Peyer's patch (tissue), 4 donors: ENCODE measurements at regions not wholly inside any gene's neighbourhood (a gene's known extent, or its start where the extent isn't known, plus 50 kb on each side); places are given as distances from the start of the nearest gene placed in this dataset.

Source experiments
- DNase-seq, 3 donors: peaks; one replicate each; pipeline ENCODE4 v3.0.0-alpha.2; 2017 to 2019
- H3K27ac ChIP-seq, 4 donors: fragments of 200-600 bp; sonication (generic); one replicate each; pipeline ENCODE4 v1.5.1; 2016 to 2019
- H3K27me3 ChIP-seq, 2 donors: fragments of 200-600 bp; sonication (generic); one replicate each; pipeline ENCODE4 v1.5.1; 2019
- H3K36me3 ChIP-seq, 3 donors: fragments of 200-600 bp; sonication (generic); one replicate each; pipeline ENCODE4 v1.5.1; 2016 to 2019
- H3K4me1 ChIP-seq, 4 donors: fragments of 200-600 bp; sonication (generic); one replicate each; pipeline ENCODE4 v1.5.1; 2016 to 2019
- H3K4me3 ChIP-seq, 4 donors: fragments of 200-600 bp; sonication (generic); 1 replicate in 3 of 4; 2 replicates in 1 of 4; pipeline ENCODE4 v1.5.1; 2016 to 2019; ENCODE audit warnings: mild to moderate bottlenecking in 1 of 4
- H3K9me3 ChIP-seq, 4 donors: fragments of 200-600 bp; sonication (generic); one replicate each; pipeline ENCODE4 v1.5.1; 2016 to 2019; ENCODE audit warnings: mild to moderate bottlenecking in 1 of 4
- CTCF ChIP-seq, 6 experiments: fragments of 450-650 bp in 4 of 6; fragments of 200-600 bp in 2 of 6; sonication (generic) in 1 of 6; IDR thresholded peaks; one replicate each; pipeline ENCODE4 v1.5.1; 2017 to 2019; ENCODE audit warnings: antibody characterized with exemption in 6 of 6, mild to moderate bottlenecking in 3 of 6, moderate library complexity in 1 of 6
- POLR2A ChIP-seq, 2 donors: fragments of 450-650 bp; IDR thresholded peaks; one replicate each; pipeline ENCODE4 v1.5.1; 2017; ENCODE audit warnings: antibody characterized with exemption in 2 of 2, mild to moderate bottlenecking in 2 of 2, moderate library complexity in 2 of 2

- no peaks in the 10 kb centered on the region for H3K9me3 ChIP-seq
- no peak overlapping the region for H3K27ac ChIP-seq
- H3K4me3 ChIP-seq = no peak overlapping the region
- H3K4me1 ChIP-seq = no peaks in the 10 kb centered on the region
- TF ChIP-seq CTCF (IDR thresholded peaks at IDR 0.05) (no peak), POLR2A (IDR thresholded peaks at IDR 0.05) (no peak)
- DNase-seq = no peak
- H3K36me3 ChIP-seq = no peaks in the 10 kb centered on the region
- H3K27me3 ChIP-seq = no peaks in the 10 kb centered on the region
Measured at GRCh38 chr3:127403795-127404194, 115.9 kb upstream of the PRR20G start.

- H3K36me3 ChIP-seq = no peaks in the 10 kb centered on the region
- H3K4me3 ChIP-seq = no peak overlapping the region
- no peak for TF ChIP-seq CTCF (IDR thresholded peaks at IDR 0.05)
- no peak for TF ChIP-seq POLR2A (IDR thresholded peaks at IDR 0.05)
- H3K27me3 ChIP-seq = no peaks in the 10 kb centered on the region
- H3K4me1 ChIP-seq = no peaks in the 10 kb centered on the region
- H3K9me3 ChIP-seq = no peaks in the 10 kb centered on the region
- no peak overlapping the region for H3K27ac ChIP-seq
- no peak for DNase-seq
Measured at GRCh38 chr3:127399154-127399553, 111.3 kb upstream of the PRR20G start.

- H3K27me3 ChIP-seq = no peaks in the 10 kb centered on the region
- H3K27ac ChIP-seq = no peak overlapping the region
Measured at GRCh38 chr3:127396473-127396872, 108.6 kb upstream of the PRR20G start.

GRCh38 chr3:127395663-127396355, 108.0 kb upstream of the PRR20G start:
- Histone ChIP-seq H3K27me3 (no peaks in the 10 kb centered on the region), H3K36me3 (no peaks in the 10 kb centered on the region), H3K27ac (no peak overlapping the region), H3K4me3 (no peak overlapping the region), H3K4me1 (no peaks in the 10 kb centered on the region), H3K9me3 (no peaks in the 10 kb centered on the region)
- peak in 1 of 3 donors; percentile 28 for DNase-seq
- TF ChIP-seq POLR2A (IDR thresholded peaks at IDR 0.05) (no peak), CTCF (IDR thresholded peaks at IDR 0.05) (no peak)

More at GRCh38 chr3:127396473-127396872, 108.6 kb upstream of the PRR20G start:
- H3K4me3 ChIP-seq = no peak overlapping the region
- DNase-seq = no peak
- no peaks in the 10 kb centered on the region for H3K4me1 ChIP-seq
- no peaks in the 10 kb centered on the region for H3K9me3 ChIP-seq
- no peaks in the 10 kb centered on the region for H3K36me3 ChIP-seq
- TF ChIP-seq CTCF (IDR thresholded peaks at IDR 0.05) (no peak), POLR2A (IDR thresholded peaks at IDR 0.05) (no peak)

GRCh38 chr3:127394984-127395662, 107.3 kb upstream of the PRR20G start:
- H3K4me1 ChIP-seq = no peaks in the 10 kb centered on the region
- peak in 1 of 3 donors; percentile 16 for DNase-seq
- TF ChIP-seq CTCF (IDR thresholded peaks at IDR 0.05) (no peak), POLR2A (IDR thresholded peaks at IDR 0.05) (no peak)
- no peaks in the 10 kb centered on the region for H3K27me3 ChIP-seq
- H3K27ac ChIP-seq = no peak overlapping the region
- no peak overlapping the region for H3K4me3 ChIP-seq
- H3K36me3 ChIP-seq = no peaks in the 10 kb centered on the region
- H3K9me3 ChIP-seq = no peaks in the 10 kb centered on the region
